ENCODE measurements at regions not wholly inside any gene's neighbourhood (a gene's known extent, or its start where the extent isn't known, plus 50 kb on each side); places are given as distances from the start of the nearest gene placed in this dataset.

GRCh38 chr20:63083831-63084562 lies 77.2 kb upstream of the BHLHE23 start:
- DNase-seq (peak in 1 of 3 donors; percentile 4), ATAC-seq (ENCODE audit: insufficient read depth, low FRiP score) (no peak)
- TF ChIP-seq, protein P1, sequence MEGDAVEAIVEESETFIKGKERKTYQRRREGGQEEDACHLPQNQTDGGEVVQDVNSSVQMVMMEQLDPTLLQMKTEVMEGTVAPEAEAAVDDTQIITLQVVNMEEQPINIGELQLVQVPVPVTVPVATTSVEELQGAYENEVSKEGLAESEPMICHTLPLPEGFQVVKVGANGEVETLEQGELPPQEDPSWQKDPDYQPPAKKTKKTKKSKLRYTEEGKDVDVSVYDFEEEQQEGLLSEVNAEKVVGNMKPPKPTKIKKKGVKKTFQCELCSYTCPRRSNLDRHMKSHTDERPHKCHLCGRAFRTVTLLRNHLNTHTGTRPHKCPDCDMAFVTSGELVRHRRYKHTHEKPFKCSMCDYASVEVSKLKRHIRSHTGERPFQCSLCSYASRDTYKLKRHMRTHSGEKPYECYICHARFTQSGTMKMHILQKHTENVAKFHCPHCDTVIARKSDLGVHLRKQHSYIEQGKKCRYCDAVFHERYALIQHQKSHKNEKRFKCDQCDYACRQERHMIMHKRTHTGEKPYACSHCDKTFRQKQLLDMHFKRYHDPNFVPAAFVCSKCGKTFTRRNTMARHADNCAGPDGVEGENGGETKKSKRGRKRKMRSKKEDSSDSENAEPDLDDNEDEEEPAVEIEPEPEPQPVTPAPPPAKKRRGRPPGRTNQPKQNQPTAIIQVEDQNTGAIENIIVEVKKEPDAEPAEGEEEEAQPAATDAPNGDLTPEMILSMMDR (IDR thresholded peaks at IDR 0.05; ENCODE audit: control extremely low read depth, extremely low read depth): no peak
- Histone ChIP-seq H3K9ac (ENCODE audit: insufficient read depth in 1 of 2, low read length in 2 of 2) (no peak overlapping the region), H3K9me3 (ENCODE audit: control insufficient read depth in 4 of 4, insufficient read depth in 3 of 4, low read length in 3 of 4) (peaks cover 0 to 23% (median 0%) of the 10 kb centered on the region in 4 donors), H3K4me1 (ENCODE audit: control insufficient read depth in 5 of 5, insufficient read depth in 5 of 5, low read length in 5 of 5) (no peaks in the 10 kb centered on the region), H3K27me3 (ENCODE audit: control insufficient read depth in 3 of 3, insufficient read depth in 3 of 3, low read length in 2 of 3) (peaks cover 0 to 25% (median 0%) of the 10 kb centered on the region in 3 donors), H3K27ac (ENCODE audit: low read depth in 1 of 2, low read length in 1 of 2) (no peak overlapping the region), H3K4me3 (no peak overlapping the region), H3K36me3 (ENCODE audit: control insufficient read depth in 4 of 4, insufficient read depth in 4 of 4, low read length in 4 of 4) (no peaks in the 10 kb centered on the region)
- 78 to 85% methylated on average over 32 to 34 of the region's 34 CpGs for WGBS, 2 donors

DNA sequence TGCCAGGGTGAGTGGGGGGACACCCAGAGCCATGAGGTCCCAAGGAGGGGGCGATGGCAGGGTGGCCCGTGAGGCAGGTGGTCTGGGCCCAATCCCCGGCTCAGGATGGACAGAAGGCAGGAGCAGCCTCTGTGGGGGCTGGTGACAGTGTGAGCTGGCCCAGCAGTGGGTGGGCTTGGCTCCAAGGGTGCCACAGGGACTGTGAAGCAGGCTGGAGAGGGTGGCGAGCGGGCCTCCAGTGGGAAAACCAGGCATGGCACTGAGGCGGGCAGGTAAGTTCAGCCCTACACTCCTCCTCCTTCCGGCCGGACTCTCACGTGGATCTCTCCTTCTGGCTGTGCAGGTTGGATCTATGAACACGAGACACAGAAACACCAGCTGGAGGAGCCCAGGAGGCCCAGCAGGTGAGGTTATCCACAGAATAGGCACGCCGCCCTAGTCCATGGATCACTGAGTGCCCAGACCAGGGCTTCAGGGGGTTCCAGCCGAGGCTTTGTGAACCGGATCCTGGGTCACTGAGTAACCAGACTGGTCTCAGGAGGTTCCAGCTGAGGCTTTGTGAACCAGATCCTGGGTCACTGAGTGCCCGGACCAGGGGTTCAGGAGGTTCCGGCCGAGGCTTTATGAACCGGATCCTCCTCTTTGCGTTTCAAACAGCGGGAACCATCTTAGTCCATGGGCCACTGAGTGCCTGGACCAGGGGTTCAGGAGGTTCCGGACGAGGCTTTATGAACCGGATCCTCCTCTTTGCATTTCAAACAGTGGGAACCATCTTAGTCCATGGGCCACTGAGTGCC lies 76.4 kb upstream of the BHLHE23 start:
- peaks cover 0 to 23% (median 0%) of the 10 kb centered on the region in 3 donors for H3K27me3 ChIP-seq (ENCODE audit: control insufficient read depth in 3 of 3, insufficient read depth in 3 of 3, low read length in 2 of 3)
- no peak for DNase-seq
- WGBS, 2 donors: 85 to 86% methylated on average over 23 of the region's 23 CpGs

GRCh38 chr20:63082308-63082938 lies 75.7 kb upstream of the BHLHE23 start:
- Histone ChIP-seq H3K27me3 (ENCODE audit: control insufficient read depth in 3 of 3, insufficient read depth in 3 of 3, low read length in 2 of 3) (peaks cover 0 to 19% (median 0%) of the 10 kb centered on the region in 3 donors), H3K36me3 (ENCODE audit: control insufficient read depth in 4 of 4, insufficient read depth in 4 of 4, low read length in 4 of 4) (no peaks in the 10 kb centered on the region), H3K9ac (ENCODE audit: insufficient read depth in 1 of 2, low read length in 2 of 2) (no peak overlapping the region), H3K4me1 (ENCODE audit: control insufficient read depth in 5 of 5, insufficient read depth in 5 of 5, low read length in 5 of 5) (no peaks in the 10 kb centered on the region), H3K9me3 (ENCODE audit: control insufficient read depth in 4 of 4, insufficient read depth in 3 of 4, low read length in 3 of 4) (peaks cover 0 to 23% (median 2%) of the 10 kb centered on the region in 4 donors), H3K4me3 (no peak overlapping the region), H3K27ac (ENCODE audit: low read depth in 1 of 2, low read length in 1 of 2) (no peak overlapping the region)
- no peak for ATAC-seq (ENCODE audit: insufficient read depth, low FRiP score)
- WGBS, 2 donors: 10 to 13% methylated on average over 13 to 15 of the region's 15 CpGs
- TF ChIP-seq, protein P1 (IDR thresholded peaks at IDR 0.05; ENCODE audit: control extremely low read depth, extremely low read depth): no peak
- peak; percentile 52 to 61 (median 57) for DNase-seq

More for the DNA sequence above, 76.4 kb upstream of the BHLHE23 start:
- Histone ChIP-seq H3K36me3 (ENCODE audit: control insufficient read depth in 4 of 4, insufficient read depth in 4 of 4, low read length in 4 of 4) (no peaks in the 10 kb centered on the region), H3K9me3 (ENCODE audit: control insufficient read depth in 4 of 4, insufficient read depth in 3 of 4, low read length in 3 of 4) (peaks cover 0 to 23% (median 0%) of the 10 kb centered on the region in 4 donors), H3K9ac (ENCODE audit: insufficient read depth in 1 of 2, low read length in 2 of 2) (no peak overlapping the region), H3K4me3 (no peak overlapping the region), H3K4me1 (ENCODE audit: control insufficient read depth in 5 of 5, insufficient read depth in 5 of 5, low read length in 5 of 5) (no peaks in the 10 kb centered on the region), H3K27ac (ENCODE audit: low read depth in 1 of 2, low read length in 1 of 2) (no peak overlapping the region)
- TF ChIP-seq, protein P1 (IDR thresholded peaks at IDR 0.05; ENCODE audit: control extremely low read depth, extremely low read depth): no peak
- no peak for ATAC-seq (ENCODE audit: insufficient read depth, low FRiP score)
